Hepatocyte (in vitro differentiated cells): ENCODE measurements at regions not wholly inside any gene's neighbourhood (a gene's known extent, or its start where the extent isn't known, plus 50 kb on each side); places are given as distances from the start of the nearest gene placed in this dataset.

Source experiments
- EZH2 ChIP-seq: fragments of 200-600 bp; sonication (generic); IDR thresholded peaks from 2 replicates; pipeline ENCODE4 v1.6.1; 2016; ENCODE audit warnings: antibody characterized with exemption, mild to moderate bottlenecking, borderline replicate concordance
- EZH2phosphoT487 ChIP-seq: fragments of 200-600 bp; sonication (generic); IDR thresholded peaks from one replicate; pipeline ENCODE4 v1.6.1; 2018; ENCODE audit warnings: antibody characterized with exemption, mild to moderate bottlenecking, low read depth, moderate library complexity; ENCODE audit not compliant: unreplicated experiment, severe bottlenecking
- TF ChIP-seq, protein P1 (sequence below): fragments of 200-600 bp; sonication (generic); IDR thresholded peaks from 2 replicates; pipeline ENCODE4 v1.5.1; 2016; ENCODE audit warnings: antibody characterized with exemption, mild to moderate bottlenecking; ENCODE audit not compliant: poor library complexity

DNA sequence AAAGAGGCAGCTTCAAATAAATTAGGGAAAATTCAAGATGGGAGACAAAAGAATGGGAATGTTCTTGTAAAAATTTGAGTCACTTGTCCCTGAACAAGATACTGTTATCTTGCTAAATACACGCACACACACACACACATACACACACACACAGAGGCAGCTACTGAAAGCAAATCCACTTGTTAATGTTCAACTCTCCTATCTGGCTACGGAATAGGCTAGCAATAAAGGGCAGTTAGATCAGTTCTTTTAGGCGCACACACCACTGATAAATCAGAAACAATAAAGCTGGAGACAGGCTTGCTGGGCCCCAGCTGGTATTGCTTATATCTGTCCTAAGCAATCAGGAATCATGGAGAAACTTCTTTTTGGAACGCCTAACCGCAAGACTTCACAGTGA lies 461.6 kb downstream of the BCL11A start:
- TF ChIP-seq EZH2phosphoT487, result no peak
- TF ChIP-seq, protein P1, sequence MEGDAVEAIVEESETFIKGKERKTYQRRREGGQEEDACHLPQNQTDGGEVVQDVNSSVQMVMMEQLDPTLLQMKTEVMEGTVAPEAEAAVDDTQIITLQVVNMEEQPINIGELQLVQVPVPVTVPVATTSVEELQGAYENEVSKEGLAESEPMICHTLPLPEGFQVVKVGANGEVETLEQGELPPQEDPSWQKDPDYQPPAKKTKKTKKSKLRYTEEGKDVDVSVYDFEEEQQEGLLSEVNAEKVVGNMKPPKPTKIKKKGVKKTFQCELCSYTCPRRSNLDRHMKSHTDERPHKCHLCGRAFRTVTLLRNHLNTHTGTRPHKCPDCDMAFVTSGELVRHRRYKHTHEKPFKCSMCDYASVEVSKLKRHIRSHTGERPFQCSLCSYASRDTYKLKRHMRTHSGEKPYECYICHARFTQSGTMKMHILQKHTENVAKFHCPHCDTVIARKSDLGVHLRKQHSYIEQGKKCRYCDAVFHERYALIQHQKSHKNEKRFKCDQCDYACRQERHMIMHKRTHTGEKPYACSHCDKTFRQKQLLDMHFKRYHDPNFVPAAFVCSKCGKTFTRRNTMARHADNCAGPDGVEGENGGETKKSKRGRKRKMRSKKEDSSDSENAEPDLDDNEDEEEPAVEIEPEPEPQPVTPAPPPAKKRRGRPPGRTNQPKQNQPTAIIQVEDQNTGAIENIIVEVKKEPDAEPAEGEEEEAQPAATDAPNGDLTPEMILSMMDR, result no peak
- no peak for TF ChIP-seq EZH2
